HepG2 (cell line): ENCODE measurements at regions not wholly inside any gene's neighbourhood (a gene's known extent, or its start where the extent isn't known, plus 50 kb on each side); places are given as distances from the start of the nearest gene placed in this dataset.

ENCODE experiments used
- ATAC-seq: fragments of 200-7000 bp; cut with Tn5 transposase; 3 replicates; pipeline ENCODE4 v1.9.1; 2020; ENCODE audit warnings: mild to moderate bottlenecking, moderate library complexity
- BruUV-seq: library from RNA; stranded (reverse); fragments of 400-500 nt; replicated peaks from 2 replicates; lab custom pipeline; 2021; lab: Mats Ljungman, UMichigan
- CTCF ChIA-PET: fragments of 300-600 bp; formaldehyde crosslinking; extraction: SDS; loops from one replicate; lab custom pipeline; 2021; ENCODE audit warnings: low total read pairs, inconsistent platforms, low intra/inter-chr PET ratio; lab: Yijun Ruan, JAX
- POLR2A ChIA-PET: fragments of 350-600 bp; sonication (Branson Sonifier 250); formaldehyde crosslinking; loops from one replicate; lab custom pipeline; 2020; ENCODE audit warnings: antibody characterized with exemption, inconsistent platforms; lab: Yijun Ruan, JAX
- DNase-seq: peaks from one replicate; pipeline ENCODE4 v3.0.0-alpha.2; 2015; ENCODE audit warnings: low spot score
- FAIRE-seq: peaks from 3 replicates; lab custom pipeline; 2011; peaks lifted over from hg19 to GRCh38; lab: Jason Lieb, UNC
- H2AFZ ChIP-seq: one replicate; pipeline ENCODE4 v1.6.1; 2011; ENCODE audit warnings: low read length, inconsistent platforms
- H3K27ac ChIP-seq: fragments of 300-600 bp; 3 replicates; pipeline ENCODE4 v1.8.0; 2011; ENCODE audit warnings: mixed run types, mild to moderate bottlenecking, mixed read lengths, low read length, inconsistent platforms; ENCODE audit not compliant: insufficient read depth; ENCODE audit errors: extremely low read length
- H3K27me3 ChIP-seq, 2 experiments: fragments of 200-600 bp in 1 of 2; 2 replicates in 1 of 2; 3 replicates in 1 of 2; pipeline versions ENCODE4 v1.6.0 to v1.8.0; 2011; ENCODE audit warnings: low read length in 2 of 2, mild to moderate bottlenecking in 2 of 2, moderate library complexity in 2 of 2, inconsistent platforms in 1 of 2; ENCODE audit not compliant: insufficient read depth in 2 of 2, control insufficient read depth in 1 of 2
- H3K36me3 ChIP-seq, 2 experiments: fragments of 200-600 bp in 1 of 2; replicated peaks in 1 of 2; 2 replicates in 1 of 2; 3 replicates in 1 of 2; pipeline versions ENCODE4 v1.5.1 to v1.8.0; 2011; ENCODE audit warnings: low read length in 2 of 2, inconsistent platforms in 1 of 2; ENCODE audit not compliant: insufficient read depth in 2 of 2, control insufficient read depth in 1 of 2
- H3K4me1 ChIP-seq: 2 replicates; pipeline ENCODE4 v1.5.1; 2012; ENCODE audit warnings: low read length, inconsistent platforms; ENCODE audit not compliant: insufficient read depth
- H3K4me2 ChIP-seq: 2 replicates; pipeline ENCODE4 v1.6.0; 2011; ENCODE audit warnings: low read depth, low read length, inconsistent platforms
- H3K4me3 ChIP-seq, 3 experiments: fragments of 200-600 bp in 1 of 3; sonication (generic), shearing (Covaris generic) in 1 of 3; replicated peaks in 1 of 3; 2 replicates each; pipeline ENCODE4 v1.5.1; 2011 to 2016; ENCODE audit warnings: low read length in 3 of 3, inconsistent platforms in 2 of 3, low read depth in 2 of 3, mild to moderate bottlenecking in 2 of 3, control low read depth in 1 of 3, mixed read lengths in 1 of 3; ENCODE audit not compliant: insufficient read depth in 1 of 3
- H3K79me2 ChIP-seq: one replicate; pipeline ENCODE4 v1.6.1; 2011; ENCODE audit warnings: low read length, inconsistent platforms; ENCODE audit not compliant: insufficient read depth
- H3K9ac ChIP-seq: 2 replicates; pipeline ENCODE4 v1.6.0; 2011; ENCODE audit warnings: mild to moderate bottlenecking, low read depth, low read length, inconsistent platforms; ENCODE audit not compliant: insufficient read depth
- H3K9me3 ChIP-seq: 2 replicates; pipeline ENCODE4 v1.5.1; 2012; ENCODE audit warnings: mild to moderate bottlenecking, low read length
- H4K20me1 ChIP-seq: 2 replicates; pipeline ENCODE4 v1.6.0; 2011; ENCODE audit warnings: inconsistent platforms, mild to moderate bottlenecking, low read length, moderate library complexity; ENCODE audit not compliant: insufficient read depth
- CHD4 ChIP-seq: fragments of 200-600 bp; sonication (generic); IDR thresholded peaks from 2 replicates; pipeline ENCODE4 v1.7.0; 2017; ENCODE audit warnings: mild to moderate bottlenecking, low read length, borderline replicate concordance
- FLYWCH1 ChIP-seq: sonication (generic); formaldehyde crosslinking; IDR thresholded peaks from 2 replicates; pipeline ENCODE4 v1.8.1; 2023; ENCODE audit warnings: mild to moderate bottlenecking, missing genetic modification reagents
- GRHL1 ChIP-seq: sonication (generic); formaldehyde crosslinking; conservative IDR thresholded peaks from 2 replicates; pipeline ENCODE4 v1.8.0; 2022; ENCODE audit warnings: missing genetic modification reagents
- IKZF1 ChIP-seq: fragments of 450-650 bp; IDR thresholded peaks from 2 replicates; pipeline ENCODE4 v1.7.1; 2016
- PHF20 ChIP-seq: sonication (generic); formaldehyde crosslinking; IDR thresholded peaks from 2 replicates; pipeline ENCODE4 v1.5.0; 2020; ENCODE audit warnings: mild to moderate bottlenecking, missing genetic modification reagents
- SNAPC5 ChIP-seq: sonication (generic); formaldehyde crosslinking; IDR thresholded peaks from 2 replicates; pipeline ENCODE4 v1.8.1; 2023; ENCODE audit warnings: mild to moderate bottlenecking, missing genetic modification reagents, borderline replicate concordance
- SP1 ChIP-seq, 2 experiments: fragments of 450-650 bp in 1 of 2; sonication (generic) in 1 of 2; formaldehyde crosslinking in 1 of 2; IDR thresholded peaks; 2 replicates each; pipeline versions ENCODE4 v1.4.0 to v1.6.1; 2016 to 2020; ENCODE audit warnings: missing genetic modification reagents in 1 of 2
- SP5 ChIP-seq: IDR thresholded peaks from 2 replicates; pipeline ENCODE4 v1.6.1; 2016; ENCODE audit warnings: low read depth, borderline replicate concordance
- U2AF2 ChIP-seq: fragments of 200-400 bp; formaldehyde crosslinking; IDR thresholded peaks from 2 replicates; pipeline ENCODE4 v1.6.1; 2017; ENCODE audit warnings: low read depth, mild to moderate bottlenecking, low read length
- ZBTB20 ChIP-seq: sonication (generic); formaldehyde crosslinking; IDR thresholded peaks from 2 replicates; pipeline ENCODE4 v1.8.1; 2023; ENCODE audit warnings: missing genetic modification reagents, low read depth, mild to moderate bottlenecking, borderline replicate concordance
- ZBTB8A ChIP-seq: sonication (generic); formaldehyde crosslinking; IDR thresholded peaks from 2 replicates; pipeline ENCODE4 v1.4.0; 2020; ENCODE audit warnings: mild to moderate bottlenecking, low read depth, missing genetic modification reagents, borderline replicate concordance
- ZNF180 ChIP-seq: sonication (generic); formaldehyde crosslinking; IDR thresholded peaks from 2 replicates; pipeline ENCODE4 v1.4.0; 2020; ENCODE audit warnings: low read depth, missing genetic modification reagents, borderline replicate concordance
- ZNF556 ChIP-seq: sonication (generic); formaldehyde crosslinking; IDR thresholded peaks from 2 replicates; pipeline ENCODE4 v1.4.0; 2020; ENCODE audit warnings: mild to moderate bottlenecking, missing genetic modification reagents, borderline replicate concordance
- ZNF557 ChIP-seq: sonication (generic); formaldehyde crosslinking; IDR thresholded peaks from 2 replicates; pipeline ENCODE4 v1.4.0; 2020; ENCODE audit warnings: missing genetic modification reagents
- ZNF747 ChIP-seq: sonication (generic); formaldehyde crosslinking; IDR thresholded peaks from 2 replicates; pipeline ENCODE4 v1.8.1; 2023; ENCODE audit warnings: missing genetic modification reagents, mild to moderate bottlenecking, borderline replicate concordance
- ZNF766 ChIP-seq: sonication (generic); formaldehyde crosslinking; IDR thresholded peaks from 2 replicates; pipeline ENCODE4 v1.5.0; 2020; ENCODE audit warnings: missing genetic modification reagents, borderline replicate concordance
- ZNF788 ChIP-seq: sonication (generic); formaldehyde crosslinking; IDR thresholded peaks from 2 replicates; pipeline ENCODE4 v1.5.0; 2020; ENCODE audit warnings: mild to moderate bottlenecking, missing genetic modification reagents, borderline replicate concordance
- WGBS: methylation state at CpG from one replicate; pipeline ENCODE4 v1.1.6; 2017; ENCODE audit warnings: low lambda C conversion rate; 5-methylcytosine and 5-hydroxymethylcytosine counted together
- in situ Hi-C: cut with HindIII; loops from 2 replicates; pipeline ENCODE4 v1.10.0; 2017; ENCODE audit warnings: low pct_unique_long_range_greater_than_20kb; ENCODE audit not compliant: extremely low pct_ligation_motif_present
- intact Hi-C: fragments of 100-400 bp; cut with micrococcal nuclease; formaldehyde crosslinking; loops from one replicate; pipeline ENCODE4 v1.10.0; 2022; ENCODE audit not compliant: unreplicated experiment

GRCh38 chr12:60535363-60535762 lies 939.5 kb downstream of the SLC16A7 start:
- ChIA-PET CTCF (no interaction called here), POLR2A (no interaction called here)
- DNase-seq (no peak), FAIRE-seq (no peak), ATAC-seq (no peak)
- BruUV-seq: no TSS peak
- no peak overlapping the region for H3K9ac ChIP-seq
- no peak for TF ChIP-seq SP5 (CRISPR knock-in tag)
- TF ChIP-seq ZNF557 (CRISPR knock-in tag): no peak
- no peak for TF ChIP-seq ZNF556 (CRISPR knock-in tag)
- no peak for TF ChIP-seq U2AF2
- TF ChIP-seq PHF20 (CRISPR knock-in tag): no peak
- no peak for TF ChIP-seq ZNF766 (CRISPR knock-in tag)
- no peaks in the 10 kb centered on the region for H3K79me2 ChIP-seq
- H3K9me3 ChIP-seq: peaks cover 5% of the 10 kb centered on the region
- in situ Hi-C loops: no loop called here
- intact Hi-C loops: no loop called here
- H3K27me3 ChIP-seq: no peaks in the 10 kb centered on the region
- H3K27ac ChIP-seq: no peak overlapping the region
- no peak overlapping the region for H3K4me2 ChIP-seq
- no peaks in the 10 kb centered on the region for H3K36me3 ChIP-seq
- H2AFZ ChIP-seq: no peak overlapping the region
- no peak overlapping the region for H3K4me3 ChIP-seq
- no peaks in the 10 kb centered on the region for H3K4me1 ChIP-seq
- H4K20me1 ChIP-seq: no peaks in the 10 kb centered on the region

- WGBS: under 1% methylated on average over 5 of the region's 5 CpGs
- in situ Hi-C loops: no loop called here
These were observed 943.8 kb downstream of the SLC16A7 start for GRCh38 chr12:60539592-60539991.

More at GRCh38 chr12:60539592-60539991, 943.8 kb downstream of the SLC16A7 start:
- H3K4me1 ChIP-seq: no peaks in the 10 kb centered on the region
- ChIA-PET CTCF (no interaction called here), POLR2A (no interaction called here)
- intact Hi-C loops: no loop called here
- H4K20me1 ChIP-seq: no peaks in the 10 kb centered on the region
- ATAC-seq: no peak
- peaks cover 4% of the 10 kb centered on the region; the same call in 1 of the 2 replicates for H3K9me3 ChIP-seq
- no peak overlapping the region for H3K4me3 ChIP-seq
- DNase-seq: no peak
- no peak for FAIRE-seq
- TF ChIP-seq ZNF788 (CRISPR knock-in tag) (no peak), IKZF1 (no peak), SP1 (IDR thresholded peaks at IDR 0.05) (no peak), SP1 (CRISPR knock-in tag; IDR thresholded peaks at IDR 0.05) (no peak), SNAPC5 (CRISPR knock-in tag) (no peak), GRHL1 (no peak), ZBTB8A (CRISPR knock-in tag) (no peak), ZBTB20 (CRISPR knock-in tag) (no peak), FLYWCH1 (no peak), CHD4 (no peak), ZNF747 (CRISPR knock-in tag) (no peak), ZNF180 (CRISPR knock-in tag) (no peak)
- H3K79me2 ChIP-seq: no peaks in the 10 kb centered on the region
- H3K4me2 ChIP-seq: no peak overlapping the region
- H2AFZ ChIP-seq: no peak overlapping the region
- H3K27me3 ChIP-seq: no peaks in the 10 kb centered on the region; a peak in 1 of 5 replicates
- H3K36me3 ChIP-seq: no peaks in the 10 kb centered on the region
- no peak overlapping the region for H3K27ac ChIP-seq
- no TSS peak for BruUV-seq
- H3K9ac ChIP-seq: no peak overlapping the region
